WTC11 (cell line): ENCODE measurements at regions not wholly inside any gene's neighbourhood (a gene's known extent, or its start where the extent isn't known, plus 50 kb on each side); places are given as distances from the start of the nearest gene placed in this dataset.
A peak's percentile ranks its signal among the peaks of the same experiment; 100 is the strongest.

Experiments
- ATAC-seq: fragments of 200-7000 bp; cut with Tn5 transposase; 2 replicates; pipeline ENCODE4 v1.10.0; 2021; ENCODE audit warnings: mild to moderate bottlenecking, moderate library complexity
- CTCF ChIA-PET: fragments of 300-600 bp; sonication (Branson Sonifier 250); formaldehyde crosslinking; loops from one replicate; lab custom pipeline; 2021; ENCODE audit warnings: antibody characterized with exemption; lab: Charles Lee
- POLR2A ChIA-PET: fragments of 350-600 bp; sonication (Branson Sonifier 250); formaldehyde crosslinking; loops from one replicate; lab custom pipeline; 2021; ENCODE audit warnings: antibody characterized with exemption; lab: Charles Lee
- DNase-seq: peaks from one replicate; pipeline ENCODE4 v3.0.0; 2021; ENCODE audit warnings: low spot score
- H3K27ac Mint-ChIP-seq: 2 replicates; pipeline ENCODE4 v1.8.0; 2021; ENCODE audit warnings: mixed read lengths
- H3K27me3 Mint-ChIP-seq: 2 replicates; pipeline ENCODE4 v1.8.0; 2021; ENCODE audit warnings: low read depth, mild to moderate bottlenecking, moderate library complexity, mixed read lengths
- H3K36me3 Mint-ChIP-seq: 2 replicates; pipeline ENCODE4 v1.8.0; 2021; ENCODE audit warnings: mixed read lengths
- H3K4me1 Mint-ChIP-seq: 2 replicates; pipeline ENCODE4 v1.8.0; 2022; ENCODE audit warnings: mixed read lengths
- H3K4me3 Mint-ChIP-seq: 2 replicates; pipeline ENCODE4 v1.8.0; 2021; ENCODE audit warnings: mild to moderate bottlenecking, moderate library complexity, mixed read lengths
- H3K9me3 Mint-ChIP-seq: 2 replicates; pipeline ENCODE4 v1.8.0; 2021; ENCODE audit warnings: mixed read lengths
- AFF4 ChIP-seq: sonication (generic); formaldehyde crosslinking; IDR thresholded peaks from 2 replicates; pipeline ENCODE4 v1.8.1; 2023; ENCODE audit warnings: mild to moderate bottlenecking, missing genetic modification reagents, borderline replicate concordance
- ATF1 ChIP-seq: sonication (generic); formaldehyde crosslinking; IDR thresholded peaks from 2 replicates; pipeline ENCODE4 v1.8.1; 2023; ENCODE audit warnings: mild to moderate bottlenecking, moderate library complexity, missing genetic modification reagents
- ATF2 ChIP-seq: sonication (generic); formaldehyde crosslinking; IDR thresholded peaks from 2 replicates; pipeline ENCODE4 v1.8.1; 2022; ENCODE audit warnings: low read depth, missing genetic modification reagents, borderline replicate concordance
- ELF4 ChIP-seq: sonication (generic); formaldehyde crosslinking; IDR thresholded peaks from 2 replicates; pipeline ENCODE4 v1.8.1; 2022; ENCODE audit warnings: low read depth, mild to moderate bottlenecking, moderate library complexity, missing genetic modification reagents
- ERG ChIP-seq: fragments of 250-450 bp; sonication (Bioruptor Pico); IDR thresholded peaks from 2 replicates; pipeline ENCODE4 v1.8.0; 2021; ENCODE audit warnings: mild to moderate bottlenecking
- FOXK1 ChIP-seq: sonication (generic); formaldehyde crosslinking; IDR thresholded peaks from 2 replicates; pipeline ENCODE4 v1.8.0; 2022; ENCODE audit warnings: mild to moderate bottlenecking, moderate library complexity, missing genetic modification reagents
- FOXP4 ChIP-seq: sonication (generic); formaldehyde crosslinking; IDR thresholded peaks from 2 replicates; pipeline ENCODE4 v1.8.0; 2022; ENCODE audit warnings: mild to moderate bottlenecking, missing genetic modification reagents
- GRHL2 ChIP-seq: fragments of 250-450 bp; sonication (Bioruptor Pico); IDR thresholded peaks from 2 replicates; pipeline ENCODE4 v1.8.0; 2022; ENCODE audit warnings: mild to moderate bottlenecking, moderate library complexity; ENCODE audit not compliant: insufficient replicate concordance, severe bottlenecking
- JAZF1 ChIP-seq: fragments of 250-450 bp; sonication (Bioruptor Pico); IDR thresholded peaks from 2 replicates; pipeline ENCODE4 v1.9.0; 2021; ENCODE audit warnings: moderate library complexity, mild to moderate bottlenecking, inconsistent platforms
- JUN ChIP-seq: sonication (generic); formaldehyde crosslinking; IDR thresholded peaks from 2 replicates; pipeline ENCODE4 v1.8.0; 2023; ENCODE audit warnings: mild to moderate bottlenecking, missing genetic modification reagents
- KAT7 ChIP-seq: sonication (generic); formaldehyde crosslinking; IDR thresholded peaks from 2 replicates; pipeline ENCODE4 v1.8.1; 2023; ENCODE audit warnings: missing genetic modification reagents, mild to moderate bottlenecking, borderline replicate concordance
- MAX ChIP-seq: sonication (generic); formaldehyde crosslinking; IDR thresholded peaks from 2 replicates; pipeline ENCODE4 v1.8.0; 2022; ENCODE audit warnings: mild to moderate bottlenecking, missing genetic modification reagents
- MLX ChIP-seq: sonication (generic); formaldehyde crosslinking; IDR thresholded peaks from 2 replicates; pipeline ENCODE4 v1.8.1; 2023; ENCODE audit warnings: mild to moderate bottlenecking, missing genetic modification reagents, moderate library complexity
- OVOL2 ChIP-seq: fragments of 250-450 bp; sonication (Bioruptor Pico); IDR thresholded peaks from 2 replicates; pipeline ENCODE4 v1.9.0; 2021; ENCODE audit warnings: mild to moderate bottlenecking, borderline replicate concordance
- PREB ChIP-seq: sonication (generic); formaldehyde crosslinking; IDR thresholded peaks from 2 replicates; pipeline ENCODE4 v1.8.1; 2022; ENCODE audit warnings: mild to moderate bottlenecking, missing genetic modification reagents, moderate library complexity, borderline replicate concordance
- SOX15 ChIP-seq: fragments of 250-450 bp; sonication (Bioruptor Pico); IDR thresholded peaks from 2 replicates; pipeline ENCODE4 v1.9.0; 2021; ENCODE audit warnings: mild to moderate bottlenecking
- TCF7 ChIP-seq: sonication (generic); formaldehyde crosslinking; IDR thresholded peaks from 2 replicates; pipeline ENCODE4 v1.8.0; 2022; ENCODE audit warnings: mild to moderate bottlenecking, low read depth, missing genetic modification reagents, moderate library complexity
- TEAD1 ChIP-seq: sonication (generic); formaldehyde crosslinking; IDR thresholded peaks from 2 replicates; pipeline ENCODE4 v1.8.0; 2022; ENCODE audit warnings: mild to moderate bottlenecking, missing genetic modification reagents
- USF2 ChIP-seq: sonication (generic); formaldehyde crosslinking; IDR thresholded peaks from 2 replicates; pipeline ENCODE4 v1.8.1; 2023; ENCODE audit warnings: mild to moderate bottlenecking, missing genetic modification reagents, moderate library complexity
- ZMAT4 ChIP-seq: fragments of 250-450 bp; sonication (Bioruptor Pico); IDR thresholded peaks from 2 replicates; pipeline ENCODE4 v1.9.0; 2021; ENCODE audit warnings: mild to moderate bottlenecking
- ZNF138 ChIP-seq: sonication (generic); formaldehyde crosslinking; conservative IDR thresholded peaks from 2 replicates; pipeline ENCODE4 v1.8.1; 2022; ENCODE audit warnings: mild to moderate bottlenecking, moderate library complexity, missing genetic modification reagents
- ZNF219 ChIP-seq: sonication (generic); formaldehyde crosslinking; IDR thresholded peaks from 2 replicates; pipeline ENCODE4 v1.8.0; 2023; ENCODE audit warnings: missing genetic modification reagents, mild to moderate bottlenecking, borderline replicate concordance
- ZNF423 ChIP-seq: fragments of 250-450 bp; sonication (Bioruptor Pico); IDR thresholded peaks from 2 replicates; pipeline ENCODE4 v2.1.2; 2022; ENCODE audit warnings: mild to moderate bottlenecking, moderate library complexity
- ZNF671 ChIP-seq: fragments of 250-450 bp; sonication (Bioruptor Pico); IDR thresholded peaks from 2 replicates; pipeline ENCODE4 v1.8.0; 2021; ENCODE audit warnings: mild to moderate bottlenecking

GRCh38 chr21:38945545-38946245 is 140.0 kb downstream of the ETS2 start:
- H3K9me3 Mint-ChIP-seq = peaks cover 32% of the 10 kb centered on the region
- ChIA-PET CTCF (interaction anchor here (0.6 to 1.7 kb wide), 6 partner anchors 10 to 91 kb away, joined by 3 to 10 read pairs (median 5); no protein-coding TSS in a partner anchor), POLR2A (no interaction called here)
- H3K4me1 Mint-ChIP-seq = peaks cover 23% of the 10 kb centered on the region
- ATAC-seq (peak; percentile 80), DNase-seq (peak; percentile 63)
- H3K27me3 Mint-ChIP-seq = peaks cover 7% of the 10 kb centered on the region
- H3K27ac Mint-ChIP-seq = peak overlapping the region; percentile 73; the same call in 1 of the 2 replicates
- peaks cover 3% of the 10 kb centered on the region for H3K36me3 Mint-ChIP-seq
- H3K4me3 Mint-ChIP-seq = peak overlapping the region; percentile 2
- TF ChIP-seq ERG (CRISPR knock-in tag) (no peak), JAZF1 (CRISPR knock-in tag) (no peak), ELF4 (CRISPR knock-in tag) (no peak), JUN (CRISPR knock-in tag) (no peak), TEAD1 (CRISPR knock-in tag) (peak; percentile 86), MLX (CRISPR knock-in tag) (no peak), PREB (CRISPR knock-in tag) (no peak), ZNF423 (peak; percentile 73), GRHL2 (CRISPR knock-in tag) (no peak), FOXK1 (CRISPR knock-in tag) (0 out of 2 replicates have a peak, but pooled peaks have one; percentile 35), ATF1 (CRISPR knock-in tag) (no peak), MAX (CRISPR knock-in tag) (peak; percentile 29; the same call in 1 of the 2 replicates), TCF7 (CRISPR knock-in tag) (no peak), USF2 (CRISPR knock-in tag) (no peak), AFF4 (CRISPR knock-in tag) (no peak), ZNF138 (CRISPR knock-in tag) (no peak), ZNF219 (CRISPR knock-in tag) (no peak), ZNF671 (CRISPR knock-in tag) (no peak), SOX15 (CRISPR knock-in tag) (no peak), ZMAT4 (CRISPR knock-in tag) (no peak), FOXP4 (peak; percentile 35; the same call in 1 of the 2 replicates), OVOL2 (CRISPR knock-in tag) (no peak), ATF2 (CRISPR knock-in tag) (no peak), KAT7 (CRISPR knock-in tag) (no peak)
